HFFc6 (cell line): ENCODE measurements at regions not wholly inside any gene's neighbourhood (a gene's known extent, or its start where the extent isn't known, plus 50 kb on each side); places are given as distances from the start of the nearest gene placed in this dataset.
A peak's percentile ranks its signal among the peaks of the same experiment; 100 is the strongest.

Experiments used
- DNase-seq: peaks from one replicate; pipeline ENCODE4 v3.0.0-alpha.2; 2018
- H3K27ac Mint-ChIP-seq: 2 replicates; pipeline ENCODE4 v1.8.0; 2020; ENCODE audit warnings: mild to moderate bottlenecking, mixed read lengths
- H3K27me3 Mint-ChIP-seq: 2 replicates; pipeline ENCODE4 v1.8.0; 2021; ENCODE audit warnings: mild to moderate bottlenecking, moderate library complexity, mixed read lengths; ENCODE audit not compliant: insufficient read depth
- H3K36me3 Mint-ChIP-seq: 2 replicates; pipeline ENCODE4 v1.8.0; 2021; ENCODE audit warnings: low read depth, mixed read lengths
- H3K4me1 Mint-ChIP-seq: 2 replicates; pipeline ENCODE4 v1.8.0; 2020; ENCODE audit warnings: low read depth, mixed read lengths
- H3K4me3 Mint-ChIP-seq: 2 replicates; pipeline ENCODE4 v1.8.0; 2020; ENCODE audit warnings: mild to moderate bottlenecking, moderate library complexity, mixed read lengths
- H3K9me3 Mint-ChIP-seq: 2 replicates; pipeline ENCODE4 v1.8.0; 2020; ENCODE audit warnings: mild to moderate bottlenecking, mixed read lengths
- CTCF ChIP-seq: fragments of 200-600 bp; sonication (generic); IDR thresholded peaks from 2 replicates; pipeline ENCODE4 v1.5.0; 2021; ENCODE audit warnings: antibody characterized with exemption, mild to moderate bottlenecking

- Mint-ChIP-seq H3K27me3 (peaks cover 63% of the 10 kb centered on the region), H3K4me3 (no peak overlapping the region), H3K36me3 (no peaks in the 10 kb centered on the region), H3K4me1 (peaks cover 13% of the 10 kb centered on the region), H3K9me3 (no peaks in the 10 kb centered on the region), H3K27ac (no peak overlapping the region)
- DNase-seq = no peak
- no peak for TF ChIP-seq CTCF
These were observed 188.5 kb upstream of the E2F8 start for GRCh38 chr11:19429108-19429760.

- no peak overlapping the region for H3K4me3 Mint-ChIP-seq
- 0 out of 2 replicates have a peak, but pooled peaks have one; percentile 7 for TF ChIP-seq CTCF
- H3K9me3 Mint-ChIP-seq = no peaks in the 10 kb centered on the region
- H3K27me3 Mint-ChIP-seq = peaks cover 69% of the 10 kb centered on the region
- H3K27ac Mint-ChIP-seq = no peak overlapping the region
- no peaks in the 10 kb centered on the region for H3K36me3 Mint-ChIP-seq
- peaks cover 13% of the 10 kb centered on the region for H3K4me1 Mint-ChIP-seq
- DNase-seq = no peak
These were observed 187.7 kb upstream of the E2F8 start for GRCh38 chr11:19428206-19429002.

GRCh38 chr11:19426756-19427403 lies 186.1 kb upstream of the E2F8 start:
- no peak for TF ChIP-seq CTCF
- no peaks in the 10 kb centered on the region for H3K4me1 Mint-ChIP-seq
- no peaks in the 10 kb centered on the region for H3K9me3 Mint-ChIP-seq
- H3K27ac Mint-ChIP-seq = no peak overlapping the region
- no peak for DNase-seq
- H3K4me3 Mint-ChIP-seq = no peak overlapping the region
- H3K36me3 Mint-ChIP-seq = no peaks in the 10 kb centered on the region
- H3K27me3 Mint-ChIP-seq = peaks cover 64% of the 10 kb centered on the region

GRCh38 chr11:19426011-19426755 lies 185.4 kb upstream of the E2F8 start:
- H3K4me3 Mint-ChIP-seq = no peak overlapping the region
- DNase-seq = no peak
- no peaks in the 10 kb centered on the region for H3K9me3 Mint-ChIP-seq
- H3K27ac Mint-ChIP-seq = no peak overlapping the region
- H3K27me3 Mint-ChIP-seq = peaks cover 59% of the 10 kb centered on the region
- no peaks in the 10 kb centered on the region for H3K4me1 Mint-ChIP-seq
- TF ChIP-seq CTCF = no peak
- H3K36me3 Mint-ChIP-seq = no peaks in the 10 kb centered on the region

GRCh38 chr11:19422276-19422675 lies 181.5 kb upstream of the E2F8 start:
- no peak for TF ChIP-seq CTCF
- Mint-ChIP-seq H3K4me1 (peaks cover 19% of the 10 kb centered on the region), H3K9me3 (no peaks in the 10 kb centered on the region), H3K4me3 (no peak overlapping the region), H3K27me3 (peaks cover 42% of the 10 kb centered on the region), H3K36me3 (0 out of 2 replicates have a peak, but pooled peaks cover 5% of the 10 kb centered on the region), H3K27ac (no peak overlapping the region)
- DNase-seq = no peak
